ENCODE measurements at regions not wholly inside any gene's neighbourhood (a gene's known extent, or its start where the extent isn't known, plus 50 kb on each side); places are given as distances from the start of the nearest gene placed in this dataset.

- TF ChIP-seq EZH2 (IDR thresholded peaks at IDR 0.05; ENCODE audit: borderline replicate concordance) (no peak), EZH2phosphoT487 (IDR thresholded peaks at IDR 0.05; ENCODE audit: low read depth, severe bottlenecking, unreplicated experiment) (no peak)
- TF ChIP-seq, protein P1, sequence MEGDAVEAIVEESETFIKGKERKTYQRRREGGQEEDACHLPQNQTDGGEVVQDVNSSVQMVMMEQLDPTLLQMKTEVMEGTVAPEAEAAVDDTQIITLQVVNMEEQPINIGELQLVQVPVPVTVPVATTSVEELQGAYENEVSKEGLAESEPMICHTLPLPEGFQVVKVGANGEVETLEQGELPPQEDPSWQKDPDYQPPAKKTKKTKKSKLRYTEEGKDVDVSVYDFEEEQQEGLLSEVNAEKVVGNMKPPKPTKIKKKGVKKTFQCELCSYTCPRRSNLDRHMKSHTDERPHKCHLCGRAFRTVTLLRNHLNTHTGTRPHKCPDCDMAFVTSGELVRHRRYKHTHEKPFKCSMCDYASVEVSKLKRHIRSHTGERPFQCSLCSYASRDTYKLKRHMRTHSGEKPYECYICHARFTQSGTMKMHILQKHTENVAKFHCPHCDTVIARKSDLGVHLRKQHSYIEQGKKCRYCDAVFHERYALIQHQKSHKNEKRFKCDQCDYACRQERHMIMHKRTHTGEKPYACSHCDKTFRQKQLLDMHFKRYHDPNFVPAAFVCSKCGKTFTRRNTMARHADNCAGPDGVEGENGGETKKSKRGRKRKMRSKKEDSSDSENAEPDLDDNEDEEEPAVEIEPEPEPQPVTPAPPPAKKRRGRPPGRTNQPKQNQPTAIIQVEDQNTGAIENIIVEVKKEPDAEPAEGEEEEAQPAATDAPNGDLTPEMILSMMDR (IDR thresholded peaks at IDR 0.05; ENCODE audit: poor library complexity): no peak
Measured at GRCh38 chr5:174311121-174311520, 265.6 kb downstream of the NSG2 start.
